ENCODE measurements at regions not wholly inside any gene's neighbourhood (a gene's known extent, or its start where the extent isn't known, plus 50 kb on each side); places are given as distances from the start of the nearest gene placed in this dataset.
A peak's percentile ranks its signal among the peaks of the same experiment; 100 is the strongest.

- Histone ChIP-seq H3K4me2 (ENCODE audit: low read depth, low read length) (no peak overlapping the region), H3K9me3 (ENCODE audit: low read length) (no peaks in the 10 kb centered on the region), H3K79me2 (ENCODE audit: insufficient read depth, low read length) (no peaks in the 10 kb centered on the region), H3K4me1 (ENCODE audit: insufficient read depth, low read length) (peaks cover 55% of the 10 kb centered on the region), H2AFZ (ENCODE audit: low read length) (no peak overlapping the region), H3K27ac (ENCODE audit: extremely low read length, insufficient read depth, low read length) (no peak overlapping the region), H3K36me3 (replicated peaks in 1 of 2; ENCODE audit: control insufficient read depth in 1 of 2, insufficient read depth in 2 of 2, low read length in 2 of 2) (no peaks in the 10 kb centered on the region), H4K20me1 (ENCODE audit: insufficient read depth, low read length) (no peaks in the 10 kb centered on the region), H3K27me3 (ENCODE audit: control insufficient read depth in 1 of 2, insufficient read depth in 2 of 2, low read length in 2 of 2) (no peaks in the 10 kb centered on the region; a peak in 1 of 5 replicates), H3K4me3 (replicated peaks in 1 of 3; ENCODE audit: insufficient read depth in 1 of 3, low read depth in 2 of 3, low read length in 3 of 3) (no peak overlapping the region), H3K9ac (ENCODE audit: insufficient read depth, low read depth, low read length) (no peak overlapping the region)
- no peak for FAIRE-seq
- whole genome bisulfite sequencing (ENCODE audit: low lambda C conversion rate), result 4% methylated on average over 2 of the region's 2 CpGs
- peak; percentile 25 for DNase-seq (ENCODE audit: low spot score)
- ChIA-PET CTCF (ENCODE audit: low intra/inter-chr PET ratio, low total read pairs) (interaction anchor here (0.8 to 3.9 kb wide), 4 partner anchors 38 to 189 kb away, joined by 3 to 36 read pairs (median 4); no protein-coding TSS in a partner anchor), POLR2A (interaction anchor here (4.3 kb wide), 1 partner anchor 12 kb away, joined by 21 read pairs; no protein-coding TSS in a partner anchor)
- no TSS peak for BruUV-seq (replicated peaks)
- no peak for ATAC-seq
- intact Hi-C loops (cut with micrococcal nuclease; ENCODE audit: unreplicated experiment), result loop anchor here (1.0 kb wide), 1 partner anchor 189 kb away; no protein-coding TSS in a partner anchor
- in situ Hi-C loops (cut with HindIII; ENCODE audit: extremely low pct_ligation_motif_present, low pct_unique_long_range_greater_than_20kb), result loop anchor here (5.0 kb wide), 1 partner anchor 186 kb away; no protein-coding TSS in a partner anchor
- TF ChIP-seq, protein P1, sequence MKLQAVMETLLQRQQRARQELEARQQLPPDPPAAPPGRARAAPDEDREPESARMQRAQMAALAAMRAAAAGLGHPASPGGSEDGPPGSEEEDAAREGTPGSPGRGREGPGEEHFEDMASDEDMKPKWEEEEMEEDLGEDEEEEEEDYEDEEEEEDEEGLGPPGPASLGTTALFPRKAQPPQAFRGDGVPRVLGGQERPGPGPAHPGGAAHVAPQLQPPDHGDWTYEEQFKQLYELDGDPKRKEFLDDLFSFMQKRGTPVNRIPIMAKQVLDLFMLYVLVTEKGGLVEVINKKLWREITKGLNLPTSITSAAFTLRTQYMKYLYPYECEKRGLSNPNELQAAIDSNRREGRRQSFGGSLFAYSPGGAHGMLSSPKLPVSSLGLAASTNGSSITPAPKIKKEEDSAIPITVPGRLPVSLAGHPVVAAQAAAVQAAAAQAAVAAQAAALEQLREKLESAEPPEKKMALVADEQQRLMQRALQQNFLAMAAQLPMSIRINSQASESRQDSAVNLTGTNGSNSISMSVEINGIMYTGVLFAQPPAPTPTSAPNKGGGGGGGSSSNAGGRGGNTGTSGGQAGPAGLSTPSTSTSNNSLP (IDR thresholded peaks at IDR 0.05; ENCODE audit: low read depth, low read length), result peak; percentile 51; the same call in 1 of the 2 replicates
- TF ChIP-seq RAD21 (CRISPR knock-in tag; IDR thresholded peaks at IDR 0.05), result peak; percentile 59
- TF ChIP-seq, protein P2, sequence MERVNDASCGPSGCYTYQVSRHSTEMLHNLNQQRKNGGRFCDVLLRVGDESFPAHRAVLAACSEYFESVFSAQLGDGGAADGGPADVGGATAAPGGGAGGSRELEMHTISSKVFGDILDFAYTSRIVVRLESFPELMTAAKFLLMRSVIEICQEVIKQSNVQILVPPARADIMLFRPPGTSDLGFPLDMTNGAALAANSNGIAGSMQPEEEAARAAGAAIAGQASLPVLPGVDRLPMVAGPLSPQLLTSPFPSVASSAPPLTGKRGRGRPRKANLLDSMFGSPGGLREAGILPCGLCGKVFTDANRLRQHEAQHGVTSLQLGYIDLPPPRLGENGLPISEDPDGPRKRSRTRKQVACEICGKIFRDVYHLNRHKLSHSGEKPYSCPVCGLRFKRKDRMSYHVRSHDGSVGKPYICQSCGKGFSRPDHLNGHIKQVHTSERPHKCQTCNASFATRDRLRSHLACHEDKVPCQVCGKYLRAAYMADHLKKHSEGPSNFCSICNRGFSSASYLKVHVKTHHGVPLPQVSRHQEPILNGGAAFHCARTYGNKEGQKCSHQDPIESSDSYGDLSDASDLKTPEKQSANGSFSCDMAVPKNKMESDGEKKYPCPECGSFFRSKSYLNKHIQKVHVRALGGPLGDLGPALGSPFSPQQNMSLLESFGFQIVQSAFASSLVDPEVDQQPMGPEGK (CRISPR knock-in tag; IDR thresholded peaks at IDR 0.05), result 0 out of 2 replicates have a peak, but pooled peaks have one; percentile 9
- no peak for TF ChIP-seq ZNF142 (CRISPR knock-in tag; IDR thresholded peaks at IDR 0.05)
- TF ChIP-seq SMC3 (IDR thresholded peaks at IDR 0.05; ENCODE audit: low read length), result peak; percentile 83
- no peak for TF ChIP-seq KAT7 (CRISPR knock-in tag; IDR thresholded peaks at IDR 0.05; ENCODE audit: borderline replicate concordance)
- peak; percentile 85 for TF ChIP-seq STAG1 (CRISPR knock-in tag; IDR thresholded peaks at IDR 0.05)
- no peak for TF ChIP-seq ZBTB39 (CRISPR knock-in tag; IDR thresholded peaks at IDR 0.05)
Observed at GRCh38 chr11:13152736-13153541, 124.7 kb upstream of the BMAL1 start.

Measured in HepG2 (cell line).